ENCODE measurements at regions not wholly inside any gene's neighbourhood (a gene's known extent, or its start where the extent isn't known, plus 50 kb on each side); places are given as distances from the start of the nearest gene placed in this dataset.

GRCh38 chr13:40433577-40433976 lies 232.9 kb downstream of the FOXO1 start:
- TF ChIP-seq GATA2 (IDR thresholded peaks at IDR 0.05; ENCODE audit: low read depth, low read length) (no peak), GATA3 (IDR thresholded peaks at IDR 0.05; ENCODE audit: low read depth, low read length) (no peak)

Data from SH-SY5Y (cell line).